ENCODE measurements at regions not wholly inside any gene's neighbourhood (a gene's known extent, or its start where the extent isn't known, plus 50 kb on each side); places are given as distances from the start of the nearest gene placed in this dataset.

- H3K4me3 Mint-ChIP-seq, result no peak overlapping the region
- peaks cover 8% of the 10 kb centered on the region for H3K4me1 Mint-ChIP-seq
- H3K27me3 Mint-ChIP-seq, result no peaks in the 10 kb centered on the region
- H3K9me3 Mint-ChIP-seq, result peaks cover 12% of the 10 kb centered on the region
- H3K36me3 Mint-ChIP-seq, result no peaks in the 10 kb centered on the region
- H3K27ac Mint-ChIP-seq, result no peak overlapping the region
Observed at GRCh38 chr13:22102271-22102670, 431.4 kb downstream of the FGF9 start.

GRCh38 chr13:22103046-22104027 is 432.5 kb downstream of the FGF9 start:
- no peak overlapping the region for H3K4me3 Mint-ChIP-seq
- H3K27me3 Mint-ChIP-seq, result no peaks in the 10 kb centered on the region
- peaks cover 19% of the 10 kb centered on the region for H3K4me1 Mint-ChIP-seq
- H3K36me3 Mint-ChIP-seq, result no peaks in the 10 kb centered on the region
- no peak overlapping the region for H3K27ac Mint-ChIP-seq
- peaks cover 12% of the 10 kb centered on the region for H3K9me3 Mint-ChIP-seq

DNA sequence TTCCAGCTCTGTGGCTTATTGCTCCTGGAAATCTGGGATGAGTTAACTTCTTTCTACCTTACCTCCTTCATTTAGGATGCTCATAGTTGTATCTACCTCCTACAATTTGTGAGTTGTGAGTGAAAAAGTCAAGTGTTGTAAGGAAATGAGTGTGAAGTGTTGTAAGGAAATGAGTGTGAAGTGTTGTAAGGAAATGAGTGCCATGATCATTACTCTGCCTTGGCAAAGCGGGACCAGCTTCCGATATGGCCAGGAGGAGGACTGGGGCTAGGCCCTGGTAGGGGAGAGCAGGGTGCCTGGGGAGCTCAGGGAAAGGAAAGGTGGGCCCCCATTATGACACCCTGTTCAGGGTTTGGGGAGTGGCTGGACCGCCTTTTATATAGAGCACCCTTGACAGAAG is 435.2 kb downstream of the FGF9 start:
- H3K36me3 Mint-ChIP-seq, result no peaks in the 10 kb centered on the region
- no peak overlapping the region for H3K4me3 Mint-ChIP-seq
- H3K27ac Mint-ChIP-seq, result no peak overlapping the region
- peaks cover 31% of the 10 kb centered on the region for H3K4me1 Mint-ChIP-seq
- no peaks in the 10 kb centered on the region for H3K9me3 Mint-ChIP-seq
- H3K27me3 Mint-ChIP-seq, result no peaks in the 10 kb centered on the region

GRCh38 chr13:22107549-22107948 is 436.7 kb downstream of the FGF9 start:
- Mint-ChIP-seq H3K27me3 (no peaks in the 10 kb centered on the region), H3K9me3 (no peaks in the 10 kb centered on the region), H3K4me3 (no peak overlapping the region), H3K27ac (no peak overlapping the region), H3K36me3 (no peaks in the 10 kb centered on the region), H3K4me1 (peaks cover 33% of the 10 kb centered on the region)

DNA sequence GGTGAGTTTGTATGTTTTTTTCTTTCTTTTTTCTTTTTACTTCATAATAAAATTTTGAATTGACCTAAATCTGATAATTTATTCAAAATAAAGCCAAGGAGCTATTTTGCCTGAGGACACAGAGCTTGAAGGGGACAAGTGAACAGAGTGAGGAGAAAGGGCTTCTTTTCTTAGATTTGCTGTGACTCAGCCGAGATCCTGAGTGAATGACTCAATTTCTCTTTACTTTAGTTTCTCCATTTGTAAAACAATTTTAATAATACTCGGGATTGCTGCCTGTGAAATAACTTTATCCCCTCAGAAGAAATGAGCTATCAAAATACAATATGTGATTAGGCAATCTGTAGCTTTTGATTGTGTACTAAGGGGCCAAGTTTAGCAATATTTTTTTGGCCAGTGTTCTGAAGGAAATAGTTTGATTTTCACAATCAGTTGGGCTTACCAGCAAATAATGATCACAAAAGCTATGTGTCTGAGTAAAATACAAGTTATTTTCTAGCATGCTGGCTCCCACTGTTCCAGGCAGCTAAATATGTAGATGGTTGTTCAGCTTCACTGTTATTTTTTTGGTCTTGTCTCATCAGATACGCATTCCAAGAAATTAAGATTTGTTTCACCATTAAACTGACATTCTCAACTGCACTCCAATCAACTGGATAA is 437.5 kb downstream of the FGF9 start:
- H3K4me3 Mint-ChIP-seq, result no peak overlapping the region

DNA sequence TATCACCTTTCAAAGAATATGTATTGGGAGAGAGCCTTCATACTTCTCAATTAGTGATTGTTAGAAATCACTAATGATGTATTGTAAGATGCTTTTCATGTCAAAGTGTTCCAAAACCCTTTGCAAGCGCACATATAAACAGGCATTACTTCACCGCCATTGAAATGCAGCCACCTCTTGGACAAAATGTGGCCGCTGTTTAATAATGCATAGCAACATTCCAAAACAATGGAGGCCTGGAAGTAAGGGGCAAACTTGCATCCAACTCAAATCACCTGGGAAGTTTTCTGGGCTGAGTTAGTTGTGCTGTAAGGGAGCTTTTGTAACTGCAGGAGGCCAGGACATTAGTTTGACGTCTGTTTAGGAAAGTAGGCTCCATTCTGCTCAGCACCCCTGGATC is 438.1 kb downstream of the FGF9 start:
- peaks cover 40% of the 10 kb centered on the region for H3K4me1 Mint-ChIP-seq
- H3K9me3 Mint-ChIP-seq, result no peaks in the 10 kb centered on the region
- H3K27me3 Mint-ChIP-seq, result no peaks in the 10 kb centered on the region
- no peak overlapping the region for H3K4me3 Mint-ChIP-seq
- peak overlapping the region; percentile 11 for H3K27ac Mint-ChIP-seq
- peaks cover 1% of the 10 kb centered on the region for H3K36me3 Mint-ChIP-seq

More for the DNA sequence above, 437.5 kb downstream of the FGF9 start:
- Mint-ChIP-seq H3K4me1 (peaks cover 35% of the 10 kb centered on the region), H3K9me3 (no peaks in the 10 kb centered on the region), H3K36me3 (peaks cover under 1% of the 10 kb centered on the region), H3K27ac (peak overlapping the region; percentile 11), H3K27me3 (no peaks in the 10 kb centered on the region)

GRCh38 chr13:22110368-22110767 is 439.5 kb downstream of the FGF9 start:
- Mint-ChIP-seq H3K4me3 (no peak overlapping the region), H3K27me3 (no peaks in the 10 kb centered on the region), H3K27ac (no peak overlapping the region), H3K4me1 (peaks cover 52% of the 10 kb centered on the region), H3K36me3 (peaks cover 1% of the 10 kb centered on the region), H3K9me3 (no peaks in the 10 kb centered on the region)

DNA sequence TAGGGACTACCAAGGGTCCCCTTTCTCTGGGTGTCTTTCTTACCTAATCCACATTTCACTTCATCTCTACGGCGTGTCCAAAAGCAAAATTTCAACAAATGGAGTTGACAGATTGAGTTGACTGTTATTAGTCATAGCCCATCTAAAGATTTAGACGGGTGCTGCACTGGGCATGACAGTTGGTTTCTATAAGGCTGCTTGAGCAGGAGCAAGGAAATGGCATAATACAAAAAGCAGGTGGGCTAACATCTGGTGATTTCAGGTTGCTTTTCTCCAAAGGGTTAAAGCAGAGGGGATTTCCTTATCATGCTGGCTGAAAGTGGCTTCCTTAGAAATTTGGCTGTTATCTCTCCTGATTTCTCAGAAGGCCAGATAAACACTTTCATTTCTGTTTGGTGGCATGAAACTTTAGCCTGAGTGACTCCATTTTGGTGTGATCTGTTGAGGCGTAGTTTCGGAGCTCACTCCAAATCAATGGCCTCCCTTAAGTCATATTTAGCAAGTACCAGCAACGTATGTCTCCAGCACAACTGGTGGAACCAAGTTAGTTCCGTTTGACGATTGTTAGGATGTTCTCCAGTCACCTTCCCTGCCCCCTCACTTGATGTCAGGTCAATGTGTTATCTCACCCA is 440.4 kb downstream of the FGF9 start:
- peaks cover 1% of the 10 kb centered on the region for H3K36me3 Mint-ChIP-seq
- H3K27me3 Mint-ChIP-seq, result no peaks in the 10 kb centered on the region
- no peak overlapping the region for H3K4me3 Mint-ChIP-seq
- peak overlapping the region; percentile 11 for H3K27ac Mint-ChIP-seq
- H3K9me3 Mint-ChIP-seq, result no peaks in the 10 kb centered on the region
- H3K4me1 Mint-ChIP-seq, result peaks cover 55% of the 10 kb centered on the region

GRCh38 chr13:22111961-22112360 is 441.1 kb downstream of the FGF9 start:
- H3K36me3 Mint-ChIP-seq, result peaks cover 1% of the 10 kb centered on the region
- peaks cover 55% of the 10 kb centered on the region for H3K4me1 Mint-ChIP-seq
- H3K4me3 Mint-ChIP-seq, result no peak overlapping the region
- no peaks in the 10 kb centered on the region for H3K27me3 Mint-ChIP-seq
- H3K9me3 Mint-ChIP-seq, result peaks cover 4% of the 10 kb centered on the region
- H3K27ac Mint-ChIP-seq, result peak overlapping the region; percentile 11

GRCh38 chr13:22112956-22113745 is 442.3 kb downstream of the FGF9 start:
- Mint-ChIP-seq H3K4me1 (peaks cover 47% of the 10 kb centered on the region), H3K4me3 (no peak overlapping the region), H3K9me3 (peaks cover 8% of the 10 kb centered on the region), H3K27ac (peak overlapping the region; percentile 52), H3K27me3 (no peaks in the 10 kb centered on the region), H3K36me3 (peaks cover 1% of the 10 kb centered on the region)

GRCh38 chr13:22114630-22115311 is 443.9 kb downstream of the FGF9 start:
- H3K27me3 Mint-ChIP-seq, result no peaks in the 10 kb centered on the region
- H3K4me3 Mint-ChIP-seq, result no peak overlapping the region
- H3K9me3 Mint-ChIP-seq, result peaks cover 8% of the 10 kb centered on the region
- H3K27ac Mint-ChIP-seq, result peak overlapping the region; percentile 10
- peaks cover 37% of the 10 kb centered on the region for H3K4me1 Mint-ChIP-seq
- H3K36me3 Mint-ChIP-seq, result peaks cover 1% of the 10 kb centered on the region

GRCh38 chr13:22118158-22118557 is 447.3 kb downstream of the FGF9 start:
- Mint-ChIP-seq H3K4me3 (no peak overlapping the region), H3K9me3 (peaks cover 8% of the 10 kb centered on the region), H3K27me3 (no peaks in the 10 kb centered on the region), H3K4me1 (peaks cover 31% of the 10 kb centered on the region), H3K36me3 (peaks cover 1% of the 10 kb centered on the region), H3K27ac (no peak overlapping the region)

GRCh38 chr13:22120646-22121045 is 449.8 kb downstream of the FGF9 start:
- H3K4me1 Mint-ChIP-seq, result peaks cover 9% of the 10 kb centered on the region
- no peaks in the 10 kb centered on the region for H3K36me3 Mint-ChIP-seq
- H3K9me3 Mint-ChIP-seq, result peaks cover 8% of the 10 kb centered on the region
- H3K4me3 Mint-ChIP-seq, result no peak overlapping the region
- H3K27me3 Mint-ChIP-seq, result no peaks in the 10 kb centered on the region
- no peak overlapping the region for H3K27ac Mint-ChIP-seq

DNA sequence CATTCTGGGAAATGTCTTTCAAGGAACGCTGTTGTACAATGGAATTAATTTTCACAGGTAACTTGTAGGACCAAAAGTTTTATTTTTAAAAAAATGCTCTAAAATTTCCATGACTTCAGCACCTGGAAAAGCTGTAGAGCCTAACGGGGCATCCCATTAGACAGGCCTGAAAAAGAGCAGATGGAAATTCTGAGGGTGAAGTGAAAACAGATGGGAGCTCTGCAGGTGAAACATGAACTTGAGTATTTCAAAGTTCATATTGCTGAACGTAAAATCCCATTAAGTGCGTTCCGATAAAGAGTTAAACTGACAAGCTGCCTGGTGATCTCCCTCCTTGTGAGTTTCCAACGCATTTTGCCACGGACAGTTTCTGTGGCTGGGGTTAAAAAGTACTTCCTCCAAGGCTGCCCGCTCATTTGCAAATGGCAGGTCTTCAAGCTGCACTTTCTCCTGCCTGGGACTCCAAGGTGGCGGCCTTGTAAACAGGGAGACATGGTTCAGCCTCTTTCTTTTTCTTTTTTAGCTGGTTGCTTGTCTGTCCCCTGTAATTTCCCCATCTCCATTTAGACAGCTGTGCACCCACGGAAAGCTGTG is 450.4 kb downstream of the FGF9 start:
- Mint-ChIP-seq H3K9me3 (peaks cover 8% of the 10 kb centered on the region), H3K4me3 (no peak overlapping the region), H3K36me3 (no peaks in the 10 kb centered on the region), H3K27ac (no peak overlapping the region), H3K4me1 (peaks cover 14% of the 10 kb centered on the region), H3K27me3 (no peaks in the 10 kb centered on the region)
